Stimulated activated CD4-positive, alpha-beta T cell treated with anti-CD3 and anti-CD28 coated beads, Interleukin-2, amount 100 ng/mL, for 24 hours (primary cell): ENCODE measurements at regions not wholly inside any gene's neighbourhood (a gene's known extent, or its start where the extent isn't known, plus 50 kb on each side); places are given as distances from the start of the nearest gene placed in this dataset.
A peak's percentile ranks its signal among the peaks of the same experiment; 100 is the strongest.

Experiments
- DNase-seq, 2 donors: peaks; one replicate each; pipeline ENCODE4 v3.0.0-alpha.2; 2020

- no peak for DNase-seq
These were observed 135.2 kb upstream of the C14orf180 start for GRCh38 chr14:104444159-104445030.

GRCh38 chr14:104445086-104445485 is 134.5 kb upstream of the C14orf180 start:
- peak in 1 of 2 donors; percentile 11 for DNase-seq

- peak in 1 of 2 donors; percentile 8 for DNase-seq
These were observed 133.7 kb upstream of the C14orf180 start for GRCh38 chr14:104445832-104446381.

GRCh38 chr14:104446611-104447010 is 133.0 kb upstream of the C14orf180 start:
- no peak for DNase-seq

GRCh38 chr14:104447750-104448149 is 131.8 kb upstream of the C14orf180 start:
- no peak for DNase-seq

- DNase-seq, result no peak
These were observed 131.2 kb upstream of the C14orf180 start for GRCh38 chr14:104448321-104448720.

GRCh38 chr14:104448721-104449120 is 130.8 kb upstream of the C14orf180 start:
- DNase-seq, result no peak

GRCh38 chr14:104450811-104451401 is 128.7 kb upstream of the C14orf180 start:
- peak in 1 of 2 donors; percentile 12 for DNase-seq

GRCh38 chr14:104451474-104451873 is 128.1 kb upstream of the C14orf180 start:
- no peak for DNase-seq

GRCh38 chr14:104458845-104459244 is 120.7 kb upstream of the C14orf180 start:
- DNase-seq, result no peak

- DNase-seq, result peak in 1 of 2 donors; percentile 16
These were observed 118.5 kb upstream of the C14orf180 start for GRCh38 chr14:104460791-104461651.

GRCh38 chr14:104461676-104462449 is 117.7 kb upstream of the C14orf180 start:
- peak; percentile 11 to 16 for DNase-seq

GRCh38 chr14:104462651-104463630 is 116.6 kb upstream of the C14orf180 start:
- DNase-seq, result no peak

- peak in 1 of 2 donors; percentile 12 for DNase-seq
These were observed 114.7 kb upstream of the C14orf180 start for GRCh38 chr14:104464907-104465306.

GRCh38 chr14:104465482-104466390 is 113.8 kb upstream of the C14orf180 start:
- DNase-seq, result no peak

- DNase-seq, result no peak
These were observed 112.3 kb upstream of the C14orf180 start for GRCh38 chr14:104467236-104467635.

- no peak for DNase-seq
These were observed 111.9 kb upstream of the C14orf180 start for GRCh38 chr14:104467641-104468040.

- DNase-seq, result no peak
These were observed 110.0 kb upstream of the C14orf180 start for GRCh38 chr14:104469591-104469990.

- DNase-seq, result no peak
These were observed 109.0 kb upstream of the C14orf180 start for GRCh38 chr14:104470588-104470987.

- DNase-seq, result no peak
These were observed 108.5 kb upstream of the C14orf180 start for GRCh38 chr14:104471114-104471513.
